GM18861 (cell line): ENCODE measurements at regions not wholly inside any gene's neighbourhood (a gene's known extent, or its start where the extent isn't known, plus 50 kb on each side); places are given as distances from the start of the nearest gene placed in this dataset.

Experiments used
- ATAC-seq: cut with Tn5 transposase; IDR thresholded peaks from one replicate; pipeline ENCODE4 v1.9.1; 2021; ENCODE audit not compliant: unreplicated experiment

DNA sequence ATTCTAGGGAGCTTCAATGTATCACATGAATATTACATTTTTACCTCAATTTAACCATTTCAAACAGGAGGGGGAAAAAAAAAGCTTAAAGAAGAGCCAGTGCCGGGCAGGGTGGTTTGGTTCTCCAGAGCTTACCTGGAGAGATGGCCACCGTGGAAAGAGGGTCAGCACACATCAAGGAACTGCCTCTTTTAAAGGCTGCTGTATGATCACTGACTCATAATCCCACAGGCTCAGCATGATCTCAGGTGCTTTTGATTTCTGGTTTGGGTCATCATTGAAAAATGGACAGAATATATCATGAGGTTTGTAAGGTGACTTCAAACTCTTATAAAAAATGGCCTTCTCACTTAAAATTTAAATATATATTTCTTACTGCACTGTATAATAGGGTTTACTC, 67.5 kb upstream of the MDFIC start:
- no peak for ATAC-seq

GRCh38 chr7:114856625-114857024, 65.3 kb upstream of the MDFIC start:
- ATAC-seq = no peak

GRCh38 chr7:114857605-114858004, 64.3 kb upstream of the MDFIC start:
- ATAC-seq = no peak

- no peak for ATAC-seq
Measured at GRCh38 chr7:114859477-114859876, 62.4 kb upstream of the MDFIC start.

DNA sequence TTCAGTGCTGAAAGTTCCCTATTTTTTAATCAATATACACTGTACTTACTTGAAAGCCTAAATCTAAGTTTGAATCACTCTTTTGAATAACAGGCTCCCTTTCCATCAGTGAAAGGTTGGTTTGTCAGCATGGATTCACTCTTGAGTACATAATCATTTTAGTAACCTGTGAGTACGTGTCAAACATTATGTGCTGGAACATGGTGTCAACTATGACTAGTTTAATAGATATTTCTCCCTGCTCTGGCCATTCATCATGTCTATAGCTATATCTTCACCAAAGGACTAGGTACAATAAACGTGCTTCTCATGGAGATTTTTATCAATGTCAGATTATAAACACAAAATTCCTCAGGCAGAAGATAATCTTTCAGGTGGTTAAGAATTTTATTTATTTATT, 61.7 kb upstream of the MDFIC start:
- no peak for ATAC-seq

DNA sequence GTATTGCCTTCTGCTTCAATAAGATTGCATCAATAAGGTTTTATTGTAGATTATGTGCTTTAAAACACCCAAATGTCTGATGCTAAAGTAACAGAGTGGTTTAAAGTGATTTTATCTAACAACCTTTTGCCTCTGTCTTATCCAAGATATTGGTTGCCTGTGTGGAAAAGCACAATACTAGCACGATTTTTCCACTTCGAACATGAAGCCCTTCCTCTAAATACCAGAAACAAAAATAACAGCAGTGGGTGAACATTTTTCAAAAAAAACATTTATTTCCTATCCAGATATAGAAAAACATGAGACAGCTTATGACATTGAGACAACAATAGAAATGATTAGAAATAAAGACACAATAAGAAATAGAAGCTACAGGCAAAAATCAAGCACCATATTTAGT, 59.5 kb upstream of the MDFIC start:
- no peak for ATAC-seq

DNA sequence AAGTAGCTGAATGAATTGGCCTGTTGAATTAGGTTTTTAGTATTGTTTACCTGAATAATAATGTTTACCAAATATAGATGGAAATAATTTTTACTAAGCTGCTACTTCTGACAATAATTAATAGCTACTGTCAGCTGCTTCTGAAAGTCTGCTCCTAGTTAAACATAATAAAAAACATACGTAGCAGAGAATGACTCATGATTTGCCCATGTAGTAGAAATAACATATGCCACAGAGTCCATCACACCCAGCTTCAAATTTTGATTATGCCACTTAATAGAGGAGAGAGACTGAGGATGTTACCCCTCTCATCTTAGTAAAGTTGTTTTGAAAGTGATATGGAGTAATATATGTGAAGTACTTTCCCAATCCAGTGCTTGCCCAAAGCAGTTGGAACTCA, 57.6 kb upstream of the MDFIC start:
- ATAC-seq = peak; percentile 59

- ATAC-seq = peak; percentile 83
Measured at GRCh38 chr7:114865564-114865963, 56.3 kb upstream of the MDFIC start.
